ENCODE measurements at regions not wholly inside any gene's neighbourhood (a gene's known extent, or its start where the extent isn't known, plus 50 kb on each side); places are given as distances from the start of the nearest gene placed in this dataset.

- TF ChIP-seq ISL1 (CRISPR knock-in tag; IDR thresholded peaks at IDR 0.05): no peak
- TF ChIP-seq RARB (CRISPR knock-in tag; IDR thresholded peaks at IDR 0.05): no peak
- TF ChIP-seq ZNF8 (CRISPR knock-in tag; IDR thresholded peaks at IDR 0.05): no peak
- TF ChIP-seq ZC3H10 (CRISPR knock-in tag; IDR thresholded peaks at IDR 0.05): no peak
- no peak for TF ChIP-seq ARNTL (CRISPR knock-in tag; IDR thresholded peaks at IDR 0.05; ENCODE audit: borderline replicate concordance, low read depth)
- no peak for TF ChIP-seq CSDC2 (CRISPR knock-in tag; IDR thresholded peaks at IDR 0.05)
- TF ChIP-seq PATZ1 (CRISPR knock-in tag; IDR thresholded peaks at IDR 0.05; ENCODE audit: borderline replicate concordance): no peak
- no peak for TF ChIP-seq BACH2 (CRISPR knock-in tag; IDR thresholded peaks at IDR 0.05; ENCODE audit: borderline replicate concordance)
- no peak for TF ChIP-seq POU6F1 (CRISPR knock-in tag; IDR thresholded peaks at IDR 0.05; ENCODE audit: borderline replicate concordance, low read depth)
- ATAC-seq: no peak
Measured at GRCh38 chr3:70635301-70635700, 322.9 kb upstream of the MDFIC2 start.

GRCh38 chr3:70631716-70632307 is 319.4 kb upstream of the MDFIC2 start:
- ATAC-seq: no peak
- TF ChIP-seq ESRRG (CRISPR knock-in tag; IDR thresholded peaks at IDR 0.05): no peak

GRCh38 chr3:70621451-70621850 is 309.0 kb upstream of the MDFIC2 start:
- TF ChIP-seq PPARA (CRISPR knock-in tag; IDR thresholded peaks at IDR 0.05; ENCODE audit: borderline replicate concordance): no peak
- no peak for TF ChIP-seq ZC3H10 (CRISPR knock-in tag; IDR thresholded peaks at IDR 0.05)
- no peak for TF ChIP-seq ISL1 (CRISPR knock-in tag; IDR thresholded peaks at IDR 0.05)
- no peak for TF ChIP-seq CSDC2 (CRISPR knock-in tag; IDR thresholded peaks at IDR 0.05)
- no peak for TF ChIP-seq ZNF70 (CRISPR knock-in tag; IDR thresholded peaks at IDR 0.05)
- no peak for TF ChIP-seq CREB5 (CRISPR knock-in tag; IDR thresholded peaks at IDR 0.05; ENCODE audit: low read depth)
- TF ChIP-seq GLIS3 (CRISPR knock-in tag; IDR thresholded peaks at IDR 0.05): no peak
- no peak for TF ChIP-seq ZNF8 (CRISPR knock-in tag; IDR thresholded peaks at IDR 0.05)
- TF ChIP-seq TSHZ2 (CRISPR knock-in tag; IDR thresholded peaks at IDR 0.05): no peak
- TF ChIP-seq OSR1 (CRISPR knock-in tag; IDR thresholded peaks at IDR 0.05): no peak

GRCh38 chr3:70620956-70621355 is 308.5 kb upstream of the MDFIC2 start:
- no peak for ATAC-seq
- TF ChIP-seq TCF4 (CRISPR knock-in tag; IDR thresholded peaks at IDR 0.05; ENCODE audit: borderline replicate concordance): no peak
- TF ChIP-seq CREB5 (CRISPR knock-in tag; IDR thresholded peaks at IDR 0.05; ENCODE audit: low read depth): no peak
- TF ChIP-seq ESRRG (CRISPR knock-in tag; IDR thresholded peaks at IDR 0.05): no peak

More at GRCh38 chr3:70621451-70621850, 309.0 kb upstream of the MDFIC2 start:
- ATAC-seq: no peak

GRCh38 chr3:70620367-70620766 is 307.9 kb upstream of the MDFIC2 start:
- no peak for TF ChIP-seq ISL1 (CRISPR knock-in tag; IDR thresholded peaks at IDR 0.05)
- TF ChIP-seq ARNTL (CRISPR knock-in tag; IDR thresholded peaks at IDR 0.05; ENCODE audit: borderline replicate concordance, low read depth): no peak
- TF ChIP-seq PATZ1 (CRISPR knock-in tag; IDR thresholded peaks at IDR 0.05; ENCODE audit: borderline replicate concordance): no peak
- no peak for TF ChIP-seq ZFP30 (CRISPR knock-in tag; IDR thresholded peaks at IDR 0.05)
- TF ChIP-seq TCF4 (CRISPR knock-in tag; IDR thresholded peaks at IDR 0.05; ENCODE audit: borderline replicate concordance): no peak
- no peak for TF ChIP-seq ESRRG (CRISPR knock-in tag; IDR thresholded peaks at IDR 0.05)
- no peak for TF ChIP-seq ZNF565 (CRISPR knock-in tag; conservative IDR thresholded peaks at IDR 0.05; ENCODE audit: low read depth)
- no peak for TF ChIP-seq CREB5 (CRISPR knock-in tag; IDR thresholded peaks at IDR 0.05; ENCODE audit: low read depth)
- no peak for ATAC-seq
